ENCODE measurements at regions not wholly inside any gene's neighbourhood (a gene's known extent, or its start where the extent isn't known, plus 50 kb on each side); places are given as distances from the start of the nearest gene placed in this dataset.

DNA sequence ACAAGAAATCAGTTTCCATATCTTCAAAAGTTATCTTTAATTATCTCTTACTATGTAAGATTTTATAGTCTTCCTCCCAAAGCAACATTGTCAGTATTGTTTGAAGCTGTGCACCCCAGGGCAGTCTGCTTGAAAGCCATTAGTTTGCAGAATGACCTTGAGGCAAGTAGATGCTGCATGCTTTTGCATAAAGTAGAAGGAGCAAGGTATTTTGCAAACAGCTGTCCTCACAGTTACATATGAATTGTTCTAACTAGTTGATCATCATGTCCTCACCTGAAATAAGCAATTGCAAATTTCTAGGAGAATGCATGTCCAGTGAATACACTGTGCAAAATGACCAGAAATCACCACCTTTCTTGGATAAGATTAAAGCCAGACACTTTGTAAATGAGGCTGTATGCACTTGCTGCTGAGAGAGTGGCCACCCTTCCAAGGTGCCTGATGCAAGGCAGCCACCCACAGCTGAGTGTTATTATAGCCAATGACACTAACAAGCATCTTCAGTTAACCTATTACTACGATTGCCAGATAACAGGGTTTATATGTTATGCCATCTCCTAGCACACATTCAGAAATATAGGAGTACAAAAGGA, 730.0 kb upstream of the TMEM132C start:
- DNase-seq: no peak

GRCh38 chr12:127538316-127538715, 728.7 kb upstream of the TMEM132C start:
- no peak for DNase-seq

GRCh38 chr12:127539226-127539858, 727.6 kb upstream of the TMEM132C start:
- DNase-seq: no peak

DNA sequence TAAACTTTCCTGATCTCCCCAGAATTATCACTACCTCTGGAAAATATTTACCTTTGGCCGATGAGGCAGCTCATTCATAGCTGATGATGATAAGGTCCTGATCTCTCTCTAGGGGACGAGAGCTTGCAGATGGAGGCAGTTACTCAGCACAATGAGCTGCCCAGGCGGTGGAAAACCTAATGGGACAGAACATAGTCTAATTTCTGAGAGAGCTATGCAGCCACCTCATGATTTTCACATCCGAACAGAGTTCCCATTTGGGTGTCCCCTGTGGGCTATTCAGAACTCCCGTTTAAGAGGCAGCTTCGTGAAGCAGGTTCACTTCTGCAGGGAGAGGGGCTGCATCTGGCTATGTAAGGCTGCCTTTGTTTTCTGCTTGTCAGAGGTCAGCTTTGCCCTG, 724.6 kb upstream of the TMEM132C start:
- DNase-seq: no peak

- DNase-seq: no peak
Observed at GRCh38 chr12:127542931-127543330, 724.0 kb upstream of the TMEM132C start.

- DNase-seq: no peak
Observed at GRCh38 chr12:127546721-127547505, 720.1 kb upstream of the TMEM132C start.

DNA sequence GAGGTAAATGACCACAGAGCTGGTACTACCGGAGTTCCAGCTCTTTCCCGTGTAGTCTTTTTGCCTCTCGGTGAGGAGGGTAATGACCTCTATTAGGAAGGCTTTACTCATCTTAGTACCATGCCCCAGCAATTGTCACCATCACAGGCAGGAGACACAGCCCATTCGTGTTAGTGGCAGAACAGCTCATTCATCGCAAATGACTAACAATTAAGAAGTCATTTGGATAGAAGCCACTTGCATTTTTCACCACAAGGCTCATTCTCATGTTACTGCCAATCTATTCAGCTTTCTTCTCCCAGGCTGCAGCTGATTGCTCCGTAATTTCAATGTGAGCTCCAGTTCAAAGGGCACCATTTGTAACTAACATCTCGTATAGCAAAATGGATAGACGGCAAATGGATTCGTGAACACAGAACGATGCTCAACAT, 718.8 kb upstream of the TMEM132C start:
- DNase-seq: no peak

DNA sequence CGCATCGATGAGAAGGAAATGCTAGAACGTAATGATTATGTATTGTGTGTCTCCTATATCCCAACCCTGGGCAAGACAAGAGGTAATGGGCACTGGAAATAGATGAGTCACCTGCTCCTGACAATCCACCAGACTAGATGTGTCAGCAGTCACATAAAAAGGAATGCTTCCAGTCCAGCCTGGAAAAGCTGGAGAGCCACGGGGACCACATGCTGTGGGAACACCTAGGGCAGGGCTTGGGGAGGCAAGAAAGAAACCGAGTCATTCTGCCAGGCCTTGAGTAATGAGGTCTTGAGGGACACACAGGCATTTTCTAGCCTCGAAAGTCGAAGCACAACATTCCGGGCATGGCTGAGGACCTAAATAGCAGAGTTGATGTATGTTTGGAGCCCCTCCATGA, 716.7 kb upstream of the TMEM132C start:
- DNase-seq: no peak

DNA sequence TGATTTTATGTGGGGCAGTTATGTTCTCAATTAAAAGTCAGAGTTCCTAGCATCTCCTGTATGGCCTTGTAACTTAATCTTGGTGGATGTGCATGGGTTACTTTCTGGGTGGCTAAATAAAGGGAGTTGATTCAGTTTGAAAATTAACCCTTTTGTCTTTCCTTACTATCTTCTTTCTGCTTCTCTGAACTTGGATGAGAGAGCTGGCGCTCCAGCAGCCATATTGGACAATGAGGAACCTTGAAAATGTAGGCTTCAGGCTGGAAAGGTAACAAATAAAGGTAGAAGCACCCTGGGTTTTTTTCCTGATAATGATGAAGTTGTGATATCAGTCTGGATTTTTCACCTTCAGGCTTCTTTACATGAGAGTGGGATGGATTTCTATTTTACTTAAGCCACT, 714.1 kb upstream of the TMEM132C start:
- no peak for DNase-seq

GRCh38 chr12:127555071-127555470, 711.9 kb upstream of the TMEM132C start:
- no peak for DNase-seq

GRCh38 chr12:127556231-127556886, 710.6 kb upstream of the TMEM132C start:
- DNase-seq: no peak

GRCh38 chr12:127558361-127558760, 708.6 kb upstream of the TMEM132C start:
- DNase-seq: no peak

DNA sequence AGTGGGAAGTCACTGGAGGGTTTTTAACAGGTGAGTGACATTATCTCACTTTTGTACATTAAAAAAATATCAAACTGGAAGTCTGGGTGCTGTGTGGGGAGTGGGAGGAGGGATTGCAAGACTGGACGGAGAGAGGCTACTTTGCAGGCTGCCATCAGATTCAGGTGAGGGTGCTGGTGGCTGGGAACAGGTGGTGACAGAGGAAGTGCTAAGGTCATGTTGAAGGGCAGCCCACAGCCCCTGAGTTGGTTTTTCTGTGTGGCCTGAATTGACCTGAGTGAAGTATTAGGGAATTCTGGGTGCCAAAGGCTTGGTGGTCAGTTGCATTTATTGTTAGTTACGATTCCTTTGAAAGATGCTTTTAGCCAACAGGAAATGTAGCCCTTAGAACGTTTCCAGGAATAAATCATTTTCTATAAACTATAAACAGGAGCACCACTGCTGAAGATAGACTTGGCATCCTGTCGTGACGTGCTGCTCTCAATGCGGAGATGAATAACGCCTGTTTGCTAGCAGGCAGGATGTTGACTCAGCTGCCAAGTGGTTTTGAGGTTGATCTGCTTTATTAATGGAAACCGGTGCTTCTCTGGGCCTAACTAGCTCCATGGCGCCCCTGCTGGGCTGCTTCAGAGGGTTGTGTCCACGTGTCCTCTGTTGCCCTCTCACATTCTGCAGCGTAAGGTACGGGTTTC, 707.5 kb upstream of the TMEM132C start:
- peak; percentile 61 to 69 for DNase-seq

- no peak for DNase-seq
Observed at GRCh38 chr12:127560041-127560478, 706.9 kb upstream of the TMEM132C start.

GRCh38 chr12:127562816-127563215, 704.2 kb upstream of the TMEM132C start:
- DNase-seq: no peak

DNA sequence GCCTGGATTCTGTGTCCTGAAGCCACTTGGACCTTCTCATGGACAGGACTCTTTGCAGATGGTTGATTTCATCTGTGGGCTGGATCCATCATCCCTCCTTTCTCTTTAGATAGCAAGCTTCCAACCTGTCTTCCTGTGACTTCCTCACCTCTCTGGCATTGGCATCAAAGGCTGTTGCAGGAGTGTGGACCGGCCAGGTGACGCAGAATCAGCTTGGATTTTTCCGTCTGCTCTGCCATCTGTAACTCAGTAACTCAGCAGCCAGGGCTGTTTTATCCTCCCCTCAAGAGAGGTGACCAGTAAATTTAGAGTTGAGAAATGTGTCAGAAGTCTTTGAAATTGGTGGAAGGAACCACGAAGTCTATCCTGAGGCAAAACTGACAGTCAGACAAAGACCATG, 701.7 kb upstream of the TMEM132C start:
- DNase-seq: no peak

DNA sequence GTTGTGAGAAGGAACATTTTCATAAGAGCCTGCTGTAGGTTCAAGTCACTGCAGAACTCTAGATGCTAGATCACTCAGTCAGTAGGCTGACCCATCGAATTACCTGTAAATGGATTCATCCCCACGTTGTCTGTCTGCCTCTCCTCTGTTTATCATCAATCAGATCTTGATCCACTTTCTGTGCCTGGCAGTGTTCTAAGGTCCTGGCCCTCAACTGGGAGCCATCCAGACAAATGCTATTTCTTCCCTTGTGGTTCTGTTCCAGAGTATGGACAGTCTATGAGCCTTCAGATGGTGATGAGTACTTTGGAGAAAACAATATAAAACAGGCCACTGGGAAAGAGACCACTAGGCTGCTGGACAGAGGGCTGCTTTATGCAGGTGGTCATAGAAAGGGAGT, 699.4 kb upstream of the TMEM132C start:
- DNase-seq: no peak

- DNase-seq: no peak
Observed at GRCh38 chr12:127570387-127570786, 696.6 kb upstream of the TMEM132C start.

DNA sequence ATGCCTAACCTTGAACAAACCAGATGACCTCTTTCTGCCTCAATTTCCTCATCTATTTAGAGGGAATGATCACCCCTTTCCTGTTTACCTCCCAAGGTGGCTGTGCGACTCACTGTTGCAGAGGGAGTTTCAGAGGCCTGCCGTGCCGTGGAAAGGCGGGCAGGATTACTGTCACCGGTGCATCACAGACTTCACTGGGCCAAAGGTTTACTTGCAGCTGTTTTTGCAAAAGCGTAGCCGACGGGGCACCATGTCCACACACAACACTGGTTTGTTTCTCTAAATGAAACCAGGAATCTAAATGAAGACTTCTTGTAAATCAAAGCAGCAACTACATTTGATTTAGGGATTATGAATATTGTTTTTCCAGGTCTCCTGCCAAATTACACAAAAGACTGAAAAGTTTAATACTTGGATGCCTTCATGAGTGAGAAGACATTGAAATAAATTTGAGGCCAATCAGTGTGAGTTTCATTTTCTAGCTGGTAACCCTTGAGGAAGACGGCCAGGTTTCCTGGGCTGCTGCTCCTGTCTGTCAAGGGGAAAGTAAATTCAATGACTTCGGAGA, 696.1 kb upstream of the TMEM132C start:
- no peak for DNase-seq

DNA sequence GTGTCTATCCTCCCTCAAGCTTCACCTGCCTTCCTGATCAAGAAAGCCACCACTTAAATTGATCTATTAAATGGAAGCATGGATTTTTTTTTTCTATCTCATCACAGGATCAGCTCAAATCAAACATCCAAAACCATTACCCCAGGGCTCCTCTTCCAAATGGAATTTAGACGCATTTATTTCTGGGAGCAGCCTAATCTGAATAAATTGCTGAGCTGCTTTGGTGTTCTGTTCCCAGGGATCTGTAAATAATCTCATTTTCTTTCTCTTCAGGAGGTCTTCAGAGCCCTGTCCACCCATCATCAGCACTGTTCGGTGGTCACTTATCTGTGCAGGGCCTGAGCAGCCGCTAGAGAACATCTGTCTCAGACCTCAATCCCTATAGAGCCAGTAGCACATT, 695.4 kb upstream of the TMEM132C start:
- no peak for DNase-seq

- DNase-seq: no peak
Observed at GRCh38 chr12:127579446-127579845, 687.5 kb upstream of the TMEM132C start.

GRCh38 chr12:127582074-127582473, 684.9 kb upstream of the TMEM132C start:
- no peak for DNase-seq

DNA sequence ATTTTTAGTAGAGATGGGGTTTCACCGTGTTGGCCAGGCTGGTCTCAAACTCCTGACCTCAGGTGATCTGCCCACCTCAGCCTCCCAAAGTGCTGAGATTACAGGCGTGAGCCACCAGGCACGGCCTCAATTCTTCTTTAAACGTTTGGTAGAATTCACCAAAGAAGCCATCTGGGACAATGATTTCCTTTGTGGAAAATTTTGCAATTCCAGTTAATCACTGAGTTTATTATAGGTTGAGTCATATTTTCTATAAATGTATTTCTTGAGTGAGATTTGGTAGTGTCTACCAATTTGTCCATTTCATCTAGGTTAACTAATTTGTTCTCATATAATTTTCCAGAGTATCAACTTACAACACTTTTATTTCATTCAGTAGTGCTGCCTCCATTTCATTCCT, 683.9 kb upstream of the TMEM132C start:
- no peak for DNase-seq

All from Kasumi-1 (cell line).